Spinal cord (tissue), 9 donors: ENCODE measurements at regions not wholly inside any gene's neighbourhood (a gene's known extent, or its start where the extent isn't known, plus 50 kb on each side); places are given as distances from the start of the nearest gene placed in this dataset.

ENCODE experiments used
- DNase-seq, 6 donors: peaks; one replicate each; pipeline versions ENCODE4 v3.0.0 to v3.0.0-alpha.2; 2013 to 2015; ENCODE audit warnings: low spot score in 6 of 6, low read depth in 4 of 6
- H3K27ac ChIP-seq: one replicate; pipeline ENCODE4 v1.5.1; 2013; ENCODE audit warnings: low read depth, low read length, control low read depth
- H3K27me3 ChIP-seq: one replicate; pipeline ENCODE4 v1.6.1; 2013; ENCODE audit warnings: low read length; ENCODE audit not compliant: control insufficient read depth, insufficient read depth
- H3K36me3 ChIP-seq: one replicate; pipeline ENCODE4 v1.6.1; 2013; ENCODE audit warnings: low read length; ENCODE audit not compliant: control insufficient read depth, insufficient read depth
- H3K4me1 ChIP-seq: one replicate; pipeline ENCODE4 v1.6.1; 2013; ENCODE audit warnings: low read length; ENCODE audit not compliant: control insufficient read depth, insufficient read depth
- H3K4me3 ChIP-seq: one replicate; pipeline ENCODE4 v1.5.1; 2013; ENCODE audit warnings: low read depth, low read length, control low read depth
- H3K9me3 ChIP-seq: one replicate; pipeline ENCODE4 v1.6.1; 2013; ENCODE audit warnings: low read length; ENCODE audit not compliant: control insufficient read depth, insufficient read depth
- WGBS: methylation state at CpG from one replicate; pipeline ENCODE4 v1.1.5; 2013; ENCODE audit warnings: missing lambda C conversion rate; ENCODE audit not compliant: insufficient coverage; 5-methylcytosine and 5-hydroxymethylcytosine counted together
- donor health status: healthy.

GRCh38 chr16:73365016-73365551 is 317.2 kb upstream of the ZFHX3 start:
- Histone ChIP-seq H3K36me3 (no peaks in the 10 kb centered on the region), H3K9me3 (no peaks in the 10 kb centered on the region), H3K27me3 (no peaks in the 10 kb centered on the region), H3K4me1 (peaks cover 6% of the 10 kb centered on the region), H3K27ac (no peak overlapping the region), H3K4me3 (no peak overlapping the region)
- 11% methylated on average over 2 of the region's 9 CpGs for WGBS
- peak in 3 of 6 donors; percentile 31 to 86 (median 72) for DNase-seq

DNA sequence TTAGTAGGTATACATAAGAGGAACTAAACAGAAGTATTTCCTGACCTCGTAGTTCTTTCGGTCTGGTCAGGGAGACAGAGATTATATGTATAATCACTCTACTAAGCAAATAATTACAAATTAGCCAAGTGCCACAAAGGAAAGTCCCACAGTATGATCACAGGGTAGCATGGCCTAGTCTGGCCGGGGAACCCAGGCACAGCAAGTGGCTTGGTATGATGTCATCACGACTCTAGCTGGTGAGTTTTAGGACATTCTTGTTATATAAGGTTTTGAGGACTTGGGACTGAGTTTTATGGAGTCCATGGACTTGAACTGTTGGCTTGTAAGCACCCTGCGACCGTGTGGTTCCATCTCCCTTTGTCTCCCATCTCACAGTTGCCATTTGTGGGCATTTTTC is 316.5 kb upstream of the ZFHX3 start:
- Histone ChIP-seq H3K9me3 (no peaks in the 10 kb centered on the region), H3K4me1 (peaks cover 6% of the 10 kb centered on the region), H3K27ac (no peak overlapping the region), H3K36me3 (no peaks in the 10 kb centered on the region), H3K4me3 (no peak overlapping the region), H3K27me3 (no peaks in the 10 kb centered on the region)
- DNase-seq = no peak
- WGBS = 92% methylated on average over 2 of the region's 6 CpGs

GRCh38 chr16:73361061-73361460 is 313.1 kb upstream of the ZFHX3 start:
- no peaks in the 10 kb centered on the region for H3K9me3 ChIP-seq
- no peaks in the 10 kb centered on the region for H3K36me3 ChIP-seq
- H3K27ac ChIP-seq = no peak overlapping the region
- H3K4me1 ChIP-seq = peaks cover 11% of the 10 kb centered on the region
- 89% methylated on average over 9 of the region's 9 CpGs for WGBS
- DNase-seq = no peak
- no peaks in the 10 kb centered on the region for H3K27me3 ChIP-seq
- H3K4me3 ChIP-seq = no peak overlapping the region

GRCh38 chr16:73356401-73357079 is 308.6 kb upstream of the ZFHX3 start:
- H3K27ac ChIP-seq = no peak overlapping the region
- 46% methylated on average over 8 of the region's 13 CpGs for WGBS
- peaks cover 15% of the 10 kb centered on the region for H3K4me1 ChIP-seq
- no peak overlapping the region for H3K4me3 ChIP-seq
- peaks cover 11% of the 10 kb centered on the region for H3K27me3 ChIP-seq
- no peak for DNase-seq
- H3K9me3 ChIP-seq = no peaks in the 10 kb centered on the region
- no peaks in the 10 kb centered on the region for H3K36me3 ChIP-seq

DNA sequence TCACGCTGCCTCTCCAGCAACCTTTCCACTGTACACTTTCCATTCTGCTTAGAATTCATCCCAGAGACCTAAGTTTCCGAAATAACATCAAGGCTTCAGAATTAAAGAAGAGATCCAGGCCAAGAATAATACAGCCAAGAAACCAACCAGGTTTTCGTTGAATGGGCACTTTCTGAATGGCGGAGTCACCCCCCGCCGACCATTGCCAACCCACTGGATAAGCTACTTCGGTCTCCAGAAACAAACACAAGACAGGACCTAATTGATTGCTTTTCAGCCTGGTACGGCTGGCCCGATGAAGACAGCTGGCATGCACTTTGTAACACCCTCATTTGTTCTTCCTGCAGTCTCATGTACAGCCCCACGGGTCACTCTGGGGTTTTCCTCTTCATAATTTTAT is 308.1 kb upstream of the ZFHX3 start:
- 41% methylated on average over 10 of the region's 10 CpGs for WGBS

GRCh38 chr16:73354434-73354833 is 306.5 kb upstream of the ZFHX3 start:
- peaks cover 15% of the 10 kb centered on the region for H3K27me3 ChIP-seq
- 28% methylated on average over 10 of the region's 10 CpGs for WGBS
- H3K36me3 ChIP-seq = no peaks in the 10 kb centered on the region
- no peak for DNase-seq
- peaks cover 15% of the 10 kb centered on the region for H3K4me1 ChIP-seq
- H3K4me3 ChIP-seq = no peak overlapping the region
- no peaks in the 10 kb centered on the region for H3K9me3 ChIP-seq
- H3K27ac ChIP-seq = no peak overlapping the region

More for the DNA sequence above, 308.1 kb upstream of the ZFHX3 start:
- H3K4me3 ChIP-seq = no peak overlapping the region
- H3K9me3 ChIP-seq = no peaks in the 10 kb centered on the region
- H3K4me1 ChIP-seq = peaks cover 15% of the 10 kb centered on the region
- no peaks in the 10 kb centered on the region for H3K36me3 ChIP-seq
- DNase-seq = peak in 3 of 6 donors; percentile 33 to 60 (median 53)
- peaks cover 12% of the 10 kb centered on the region for H3K27me3 ChIP-seq
- H3K27ac ChIP-seq = no peak overlapping the region

DNA sequence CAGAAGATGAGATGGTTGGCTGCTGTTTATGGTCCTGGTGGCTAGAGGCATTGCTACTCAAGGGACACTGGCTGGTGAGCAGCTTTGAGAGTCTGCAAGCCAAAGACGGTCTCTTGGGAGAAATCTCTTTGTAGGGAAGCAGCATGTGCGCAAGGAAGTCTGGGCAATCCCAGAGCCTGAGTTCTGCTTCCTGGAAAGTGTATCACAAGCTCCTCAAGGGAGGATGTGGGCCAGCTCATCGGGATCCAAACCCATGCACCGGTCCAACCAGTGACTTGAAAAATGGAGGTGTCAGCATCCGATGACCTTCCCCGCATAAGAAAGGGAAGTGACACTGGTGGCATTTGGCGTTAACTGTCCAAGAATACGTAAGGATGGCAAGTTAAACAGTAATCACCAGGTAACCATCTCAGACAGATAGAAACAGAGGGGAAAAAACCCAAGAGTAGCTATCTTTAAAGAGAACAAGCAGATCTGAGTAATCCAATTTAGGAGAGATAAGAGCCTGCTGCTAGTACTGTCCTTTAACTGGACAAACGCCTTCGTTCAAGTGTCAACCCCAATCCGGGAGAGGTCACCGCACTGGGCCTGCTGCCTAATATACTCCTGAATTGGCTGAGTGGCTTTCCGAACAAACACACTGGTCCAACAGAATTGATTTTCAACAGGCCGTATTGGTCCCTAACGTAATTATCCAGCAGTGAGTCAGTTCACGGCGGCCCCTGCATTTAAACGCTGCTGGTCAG is 303.0 kb upstream of the ZFHX3 start:
- H3K36me3 ChIP-seq = no peaks in the 10 kb centered on the region
- peaks cover 15% of the 10 kb centered on the region for H3K27me3 ChIP-seq
- no peaks in the 10 kb centered on the region for H3K9me3 ChIP-seq
- no peak for DNase-seq
- H3K27ac ChIP-seq = no peak overlapping the region
- 75% methylated on average over 17 of the region's 18 CpGs for WGBS
- no peak overlapping the region for H3K4me3 ChIP-seq
- H3K4me1 ChIP-seq = peaks cover 9% of the 10 kb centered on the region

GRCh38 chr16:73347500-73348375 is 299.8 kb upstream of the ZFHX3 start:
- H3K36me3 ChIP-seq = no peaks in the 10 kb centered on the region
- peaks cover 6% of the 10 kb centered on the region for H3K27me3 ChIP-seq
- no peaks in the 10 kb centered on the region for H3K4me1 ChIP-seq
- 80% methylated on average over 6 of the region's 7 CpGs for WGBS
- no peak overlapping the region for H3K4me3 ChIP-seq
- no peaks in the 10 kb centered on the region for H3K9me3 ChIP-seq
- peak in 1 of 6 donors; percentile 34 for DNase-seq
- no peak overlapping the region for H3K27ac ChIP-seq

DNA sequence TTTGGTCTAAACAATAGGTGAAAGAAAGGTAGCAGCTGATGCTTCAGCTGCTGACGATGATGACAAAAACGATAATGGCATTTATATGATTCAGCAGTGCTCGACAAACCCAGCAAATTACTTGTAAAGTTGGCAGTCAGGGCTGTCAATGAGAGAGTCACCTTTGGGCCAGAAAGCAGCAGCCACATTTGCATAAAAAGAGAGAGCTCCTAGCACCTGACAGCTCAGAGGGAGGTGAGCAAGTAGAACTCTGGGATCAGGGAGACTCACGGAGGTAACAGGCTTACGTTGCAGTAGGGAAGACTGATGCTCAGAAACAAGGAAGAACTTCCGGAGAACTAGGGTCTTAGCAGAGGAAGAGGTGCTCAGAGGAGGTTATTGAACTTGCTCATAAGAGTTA is 291.9 kb upstream of the ZFHX3 start:
- Histone ChIP-seq H3K4me3 (no peak overlapping the region), H3K36me3 (no peaks in the 10 kb centered on the region), H3K4me1 (no peaks in the 10 kb centered on the region), H3K27ac (no peak overlapping the region), H3K27me3 (peaks cover 2% of the 10 kb centered on the region), H3K9me3 (no peaks in the 10 kb centered on the region)
- 70% methylated on average over 6 of the region's 6 CpGs for WGBS
- DNase-seq = no peak
